DMS153 treated with DMSO at 0.1 percent for 48 hours (cell line): ENCODE measurements at regions not wholly inside any gene's neighbourhood (a gene's known extent, or its start where the extent isn't known, plus 50 kb on each side); places are given as distances from the start of the nearest gene placed in this dataset.

Experiments
- DNase-seq: peaks from one replicate; lab custom pipeline; 2025; ENCODE audit not compliant: unreplicated experiment; lab: John Stamatoyannopoulos, UW

DNA sequence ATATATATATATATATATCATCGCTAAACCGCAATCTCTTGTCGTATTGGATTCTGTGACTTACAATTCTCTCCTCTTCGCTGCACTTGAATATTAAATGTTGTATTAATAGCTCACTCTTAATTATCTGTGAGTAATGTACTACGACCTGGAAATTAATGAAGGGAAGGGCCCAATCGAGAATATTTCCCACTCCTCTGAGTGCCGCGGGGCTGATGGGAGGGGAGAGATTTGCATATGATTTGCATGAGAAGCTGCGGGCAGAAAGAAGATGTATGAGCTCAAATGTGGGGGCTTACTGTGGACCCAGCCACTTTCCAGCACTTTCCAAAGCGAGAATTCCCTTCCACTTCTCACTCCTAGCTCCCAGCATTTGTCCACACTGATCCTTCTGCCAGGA is 141.2 kb downstream of the MN1 start:
- DNase-seq, result no peak

DNA sequence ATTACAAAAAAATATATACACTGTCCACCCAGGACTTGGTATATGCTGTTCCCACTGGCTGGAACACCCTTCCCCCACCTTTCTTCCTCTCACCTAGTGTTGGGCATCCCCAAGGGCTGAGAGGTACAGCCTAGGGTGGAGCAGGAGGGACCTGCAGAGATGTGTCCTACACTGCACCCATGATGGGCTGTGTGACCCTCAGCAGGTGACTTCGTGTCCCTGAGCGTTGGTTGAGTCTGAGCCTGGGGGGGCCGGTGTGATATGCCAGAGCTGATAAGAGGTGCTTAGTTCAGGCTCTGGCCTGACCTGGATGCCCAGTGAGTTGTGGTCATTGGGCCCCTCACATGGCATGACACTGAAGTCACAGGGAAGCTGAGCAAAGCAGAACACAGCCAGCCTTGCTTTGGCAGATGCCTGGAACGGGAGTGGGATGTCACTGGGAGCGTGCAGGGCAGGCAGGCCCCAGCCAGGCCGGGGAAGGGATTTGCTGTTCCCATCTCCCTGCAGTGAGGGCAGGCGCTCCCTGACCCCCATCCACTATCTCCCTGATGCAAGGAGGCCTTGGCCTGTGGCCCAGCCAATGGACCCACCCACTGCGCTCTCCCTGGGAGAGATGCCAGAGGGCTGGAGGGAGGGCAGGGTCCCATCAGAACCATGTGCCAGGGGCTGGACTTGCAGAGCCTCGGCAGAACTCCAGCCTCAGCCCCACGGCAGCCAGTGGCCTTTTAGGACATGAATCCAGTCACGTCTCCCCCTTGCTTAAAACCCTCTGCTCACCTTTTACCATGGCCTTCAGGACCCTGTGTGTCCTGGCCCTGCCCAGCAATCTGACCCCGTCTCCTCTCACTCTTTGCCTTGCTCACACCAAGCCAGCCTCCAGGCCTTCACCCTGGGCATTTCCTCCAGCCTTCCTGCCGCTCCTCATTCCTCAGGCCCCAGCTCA is 138.9 kb downstream of the MN1 start:
- no peak for DNase-seq

DNA sequence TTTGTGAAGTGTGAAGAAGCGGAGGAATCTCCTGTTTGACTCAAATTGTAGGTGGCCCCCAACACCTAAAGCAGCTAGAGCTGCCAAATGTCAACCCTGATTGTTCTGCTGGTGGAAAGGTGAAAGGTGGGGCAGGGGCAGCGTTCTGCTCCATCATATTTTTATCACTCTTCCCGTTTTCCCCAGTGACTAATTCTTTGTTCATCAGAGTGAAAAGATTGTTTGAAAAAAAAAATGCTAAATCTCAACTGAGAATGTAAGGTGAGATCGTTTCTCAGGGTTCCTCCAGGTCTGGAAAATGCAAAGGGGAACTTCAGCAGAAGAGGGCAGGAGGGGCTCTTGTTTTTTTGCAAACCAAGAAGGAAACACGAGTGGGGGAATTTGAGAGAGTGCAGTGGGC is 137.7 kb downstream of the MN1 start:
- no peak for DNase-seq

DNA sequence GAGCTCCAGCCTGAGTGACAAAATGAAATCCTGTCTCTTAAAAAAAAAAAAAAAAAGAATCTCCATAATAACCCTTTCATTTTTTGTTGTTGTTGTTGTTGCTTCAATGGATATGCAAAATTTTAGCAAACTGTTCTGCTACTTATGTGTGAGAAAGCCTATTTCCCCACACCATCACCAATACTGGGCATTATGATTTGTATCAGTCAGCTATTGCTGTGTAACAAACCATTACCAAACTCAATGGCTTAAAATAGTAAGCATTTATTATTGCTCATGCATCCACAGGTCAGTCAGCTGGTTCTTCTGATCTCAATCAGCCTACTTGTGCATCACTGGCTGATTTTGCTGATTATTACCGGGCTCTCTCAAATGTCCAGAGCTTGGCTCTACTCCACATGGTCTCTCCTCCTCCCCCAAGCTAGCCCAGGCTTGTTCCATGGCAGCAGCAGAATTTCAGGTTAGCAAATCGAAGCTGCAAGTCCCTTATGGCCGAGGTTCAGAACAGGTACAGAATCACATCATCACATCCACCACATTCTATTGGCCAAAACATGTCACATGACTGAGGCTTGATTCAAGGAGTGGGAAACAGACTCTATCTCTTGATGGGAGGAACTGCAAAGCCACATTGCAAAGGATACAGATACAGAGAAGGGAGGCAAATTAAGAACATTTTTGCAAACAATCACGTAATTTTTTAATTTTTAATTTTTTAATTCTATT is 135.1 kb downstream of the MN1 start:
- no peak for DNase-seq

DNA sequence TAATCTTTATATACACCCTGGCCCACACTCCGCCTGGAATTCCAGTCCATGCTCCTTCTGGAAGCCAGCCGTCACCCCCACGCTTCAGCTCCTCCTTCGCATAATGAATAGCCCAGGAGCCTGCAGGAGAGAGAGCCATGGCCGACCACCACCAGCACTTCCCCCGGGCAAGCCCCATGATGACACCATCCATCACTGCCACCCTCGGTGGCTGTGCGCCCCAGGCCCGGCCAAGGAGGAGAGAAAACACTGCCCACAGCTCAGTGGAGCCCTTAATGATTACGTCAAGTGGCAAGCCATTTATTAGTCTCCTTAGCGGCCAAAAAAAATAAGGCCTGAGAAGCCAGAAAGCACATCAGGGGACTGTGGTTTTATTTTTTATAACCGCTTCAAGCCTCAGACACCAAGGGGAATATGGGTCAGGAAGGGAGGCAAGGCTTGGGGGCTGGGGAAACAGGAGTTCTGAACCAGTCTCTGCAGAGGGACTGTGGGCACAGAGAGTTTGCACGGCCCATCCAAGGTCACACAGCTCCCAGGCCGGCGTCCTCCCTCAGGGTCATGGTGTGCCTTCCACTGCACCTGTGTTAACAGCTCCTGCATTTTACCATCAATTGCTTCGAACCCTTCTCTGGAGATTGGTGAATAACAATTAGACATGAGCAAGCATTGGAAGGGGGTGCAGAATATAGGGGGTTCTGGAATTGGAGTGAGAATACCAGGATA is 134.3 kb downstream of the MN1 start:
- no peak for DNase-seq

DNA sequence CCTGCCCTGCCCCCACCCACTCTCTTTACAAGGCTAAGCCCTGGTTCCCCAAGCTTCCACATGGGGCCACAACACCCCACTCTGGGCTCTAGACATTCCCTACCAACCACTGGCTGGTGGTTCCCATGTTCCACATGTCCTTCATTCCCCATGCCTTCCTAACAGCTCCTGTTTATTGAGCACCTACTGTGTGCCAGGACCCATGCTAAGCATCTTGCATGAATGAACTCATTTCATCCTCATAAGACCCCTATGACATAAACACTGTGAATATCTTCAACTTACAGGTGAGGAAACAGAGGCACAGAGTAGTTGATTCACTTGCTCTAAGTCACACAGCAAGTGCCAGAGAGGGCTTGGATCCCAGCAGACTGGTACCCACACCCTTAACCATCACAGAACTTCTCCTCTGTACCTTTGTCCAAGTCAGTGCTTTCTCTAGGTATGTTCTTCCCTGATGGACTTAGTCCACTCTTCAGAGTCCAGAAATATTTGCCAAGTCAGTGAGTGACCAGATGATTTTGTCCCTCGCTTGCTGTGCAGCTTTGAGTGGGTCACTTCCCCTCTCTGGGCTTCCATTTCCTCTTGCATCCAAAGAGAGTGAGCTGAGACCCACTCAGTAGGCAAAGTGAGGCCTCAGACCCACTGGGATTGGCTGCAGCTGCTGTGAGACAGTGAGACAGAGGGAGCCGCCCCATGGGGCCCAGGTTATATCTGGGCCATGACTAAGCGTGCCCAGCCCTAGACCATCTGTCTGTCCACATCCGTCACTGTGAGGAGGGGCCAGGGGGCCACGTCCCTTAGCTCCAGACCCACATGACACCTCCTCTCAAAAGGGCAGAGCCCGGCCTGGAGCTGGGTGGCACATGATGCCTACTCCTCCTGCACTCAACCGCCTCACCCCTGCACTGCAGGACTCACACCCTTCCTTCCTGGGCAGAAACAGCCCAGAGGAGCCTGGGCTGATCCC is 132.4 kb downstream of the MN1 start:
- DNase-seq, result no peak

DNA sequence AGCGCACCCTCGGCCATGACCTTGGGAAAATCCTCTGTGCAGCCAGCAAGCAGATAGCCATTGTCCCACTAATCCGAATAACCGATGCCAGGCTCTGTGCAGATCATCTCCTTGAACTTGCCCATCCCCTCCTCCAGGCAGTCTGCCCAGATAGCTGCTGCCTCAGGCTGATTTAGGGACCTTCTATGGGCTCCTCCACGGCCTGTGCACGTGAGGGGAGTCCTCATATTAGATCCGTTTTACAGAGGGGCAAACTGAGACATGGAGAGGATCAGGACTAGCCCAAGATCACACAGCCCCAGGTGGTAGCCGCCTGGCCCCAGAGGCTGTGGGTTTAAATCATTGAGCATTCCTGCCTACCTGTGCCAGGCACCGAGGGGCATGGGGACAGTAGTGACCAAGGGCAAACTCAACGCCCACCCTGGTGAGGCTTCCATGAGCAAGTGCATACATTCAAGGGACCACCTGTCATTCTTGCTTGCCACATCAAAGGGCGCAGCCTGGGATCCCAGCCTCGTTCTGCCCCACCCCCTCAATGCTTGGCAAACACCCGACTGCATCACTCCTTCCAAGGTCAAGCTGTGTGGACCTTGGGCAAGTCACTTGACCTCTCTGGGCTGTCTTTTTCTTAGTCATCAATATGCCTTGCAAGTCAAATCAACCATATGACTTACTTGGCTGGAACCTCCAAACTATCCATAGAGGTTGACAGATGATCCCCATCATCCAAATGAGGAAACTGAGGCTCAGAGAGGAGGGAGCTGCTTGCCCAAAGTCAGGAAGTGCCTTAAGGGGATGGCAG is 131.6 kb downstream of the MN1 start:
- DNase-seq, result no peak

DNA sequence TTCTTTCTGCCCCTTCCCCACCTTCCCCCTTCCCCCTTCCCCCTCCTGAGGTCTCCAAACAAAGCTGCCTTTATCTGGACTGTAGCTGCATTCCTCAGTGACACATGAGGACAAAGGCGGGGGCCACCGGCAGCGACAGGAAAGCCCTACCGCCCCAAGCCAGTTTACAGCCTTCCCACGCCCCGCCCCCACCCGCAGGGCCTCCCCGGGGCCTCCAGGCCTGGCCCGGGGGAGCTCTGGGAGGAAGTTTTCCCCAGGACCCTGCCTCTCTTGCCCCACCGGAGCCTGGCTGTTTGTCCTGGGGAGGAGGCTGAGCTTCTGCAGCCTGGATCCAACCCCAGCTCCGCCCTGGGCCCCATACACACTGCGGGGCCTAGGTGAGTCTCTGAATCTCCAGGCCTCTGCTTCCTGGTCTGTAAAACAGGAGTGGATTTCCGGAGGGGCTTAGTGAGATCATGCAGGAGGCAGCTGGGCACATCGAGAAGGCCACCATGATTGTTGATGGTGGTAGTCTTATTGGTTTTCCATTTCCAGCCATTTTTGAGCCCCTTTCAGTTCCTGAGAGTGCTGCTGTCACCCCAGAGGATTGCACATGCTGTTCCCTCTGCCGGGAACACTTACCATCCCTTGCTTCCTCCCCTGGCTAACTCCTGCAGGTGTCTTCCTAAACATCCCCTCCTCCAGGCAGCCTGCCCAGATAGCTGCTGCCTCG is 130.7 kb downstream of the MN1 start:
- no peak for DNase-seq

DNA sequence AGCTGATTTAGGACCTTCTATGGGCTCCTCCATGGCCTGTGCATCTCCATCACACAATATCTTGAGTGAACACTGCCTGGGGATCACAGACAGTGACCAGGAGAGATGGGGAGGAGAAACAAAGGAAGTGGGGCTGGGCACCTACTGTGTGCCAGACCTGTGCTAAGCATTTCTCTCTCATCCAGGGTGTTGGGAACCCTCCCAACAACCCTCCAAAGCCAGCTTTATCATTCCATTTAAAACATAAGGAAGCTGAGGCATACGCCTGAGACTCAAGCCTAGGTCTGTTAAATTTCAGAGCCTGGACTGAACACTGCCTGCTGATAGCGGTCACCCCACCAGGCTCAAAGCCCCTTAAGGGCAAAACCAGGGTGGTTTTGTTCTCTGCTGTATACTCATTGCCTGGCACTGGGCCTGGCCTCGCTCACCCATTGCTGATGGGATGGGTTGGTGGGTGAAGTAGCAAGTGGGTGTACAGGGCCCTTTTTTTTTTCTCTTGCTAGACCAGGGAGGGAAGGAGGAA is 130.1 kb downstream of the MN1 start:
- DNase-seq, result no peak

DNA sequence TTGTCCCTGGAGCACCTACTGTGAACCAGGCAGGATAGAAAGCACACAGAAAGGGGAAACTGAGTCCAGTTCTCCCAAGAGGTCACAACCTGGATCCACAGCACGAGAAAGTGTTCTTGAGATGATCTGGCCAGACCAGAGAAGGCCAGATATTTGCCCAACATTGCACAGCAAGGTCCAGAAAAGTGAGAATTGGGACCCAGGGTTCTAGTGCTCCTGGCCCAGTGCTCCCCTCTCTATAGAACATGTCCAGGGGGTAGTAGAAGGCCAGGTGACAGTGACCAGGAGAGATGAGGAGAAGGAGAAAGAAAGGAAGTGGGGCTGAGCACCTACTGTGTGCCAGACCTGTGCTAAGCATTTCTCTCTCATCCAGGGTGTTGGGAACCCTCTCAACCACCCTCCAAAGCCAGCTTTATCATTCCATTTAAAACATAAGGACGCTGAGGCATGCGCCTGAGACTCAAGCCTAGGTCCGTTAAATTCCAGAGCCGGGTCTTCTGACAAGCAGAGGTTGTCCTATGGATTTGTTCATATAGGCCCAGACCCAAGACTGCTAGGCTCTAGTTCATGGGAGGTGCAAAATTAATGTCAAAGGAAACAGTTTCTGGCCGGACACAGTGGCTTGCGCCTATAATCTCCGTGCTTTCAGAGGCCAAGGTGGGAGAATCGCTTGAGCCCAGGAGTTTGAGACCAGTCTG is 128.7 kb downstream of the MN1 start:
- DNase-seq, result no peak

DNA sequence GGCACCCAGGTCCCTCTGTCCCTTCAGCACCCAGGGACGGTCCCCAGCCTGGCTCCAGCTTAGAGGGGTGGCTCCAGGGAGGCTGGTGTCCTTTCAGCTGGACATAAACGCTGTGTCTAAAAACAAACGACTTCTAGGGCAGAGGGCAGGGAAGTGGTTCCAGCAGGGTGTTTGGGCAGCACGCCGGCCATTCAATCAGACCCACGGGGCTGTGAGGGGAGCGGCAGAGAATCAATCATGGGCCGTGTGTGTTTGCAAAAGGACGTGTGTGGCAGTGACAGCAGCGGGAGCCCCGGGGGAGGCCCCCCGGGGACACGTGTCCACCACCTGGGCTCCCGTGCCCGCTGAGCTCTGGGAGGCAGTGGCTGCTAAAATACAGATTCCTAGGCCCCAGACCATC is 127.7 kb downstream of the MN1 start:
- DNase-seq, result no peak

DNA sequence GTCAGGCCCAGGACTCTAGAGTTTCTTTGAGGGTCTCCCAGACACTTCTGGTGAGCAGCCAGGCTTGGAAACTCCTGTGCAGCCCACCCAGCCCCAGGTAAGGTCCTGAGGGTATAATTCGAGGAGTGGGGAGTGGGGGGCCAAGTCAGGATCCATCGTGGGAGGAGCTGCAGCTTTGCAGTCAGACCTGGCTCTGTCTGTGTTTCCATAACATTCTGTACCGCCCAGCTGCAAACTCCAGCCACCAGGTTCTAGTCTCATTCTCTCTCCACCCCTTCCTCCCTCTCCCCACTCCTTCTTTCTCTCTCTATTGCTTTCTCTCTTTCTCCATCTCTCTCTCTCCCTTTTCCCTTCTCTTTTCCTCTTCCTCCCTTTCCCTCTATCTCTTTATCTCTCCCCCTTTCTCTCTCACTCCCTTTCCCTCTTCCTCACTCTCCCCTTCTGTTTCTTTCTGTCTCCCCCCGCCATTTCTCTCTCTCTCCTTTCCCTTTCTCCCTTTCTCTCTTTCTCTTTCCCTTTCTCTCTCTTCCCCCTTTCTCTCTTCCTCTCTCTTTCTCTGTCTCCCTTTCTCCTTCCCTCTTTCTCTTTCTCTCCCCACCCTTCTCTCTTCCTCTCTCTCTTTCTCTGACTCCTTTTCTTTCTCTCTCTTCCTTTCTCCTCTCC is 127.2 kb downstream of the MN1 start:
- no peak for DNase-seq

DNA sequence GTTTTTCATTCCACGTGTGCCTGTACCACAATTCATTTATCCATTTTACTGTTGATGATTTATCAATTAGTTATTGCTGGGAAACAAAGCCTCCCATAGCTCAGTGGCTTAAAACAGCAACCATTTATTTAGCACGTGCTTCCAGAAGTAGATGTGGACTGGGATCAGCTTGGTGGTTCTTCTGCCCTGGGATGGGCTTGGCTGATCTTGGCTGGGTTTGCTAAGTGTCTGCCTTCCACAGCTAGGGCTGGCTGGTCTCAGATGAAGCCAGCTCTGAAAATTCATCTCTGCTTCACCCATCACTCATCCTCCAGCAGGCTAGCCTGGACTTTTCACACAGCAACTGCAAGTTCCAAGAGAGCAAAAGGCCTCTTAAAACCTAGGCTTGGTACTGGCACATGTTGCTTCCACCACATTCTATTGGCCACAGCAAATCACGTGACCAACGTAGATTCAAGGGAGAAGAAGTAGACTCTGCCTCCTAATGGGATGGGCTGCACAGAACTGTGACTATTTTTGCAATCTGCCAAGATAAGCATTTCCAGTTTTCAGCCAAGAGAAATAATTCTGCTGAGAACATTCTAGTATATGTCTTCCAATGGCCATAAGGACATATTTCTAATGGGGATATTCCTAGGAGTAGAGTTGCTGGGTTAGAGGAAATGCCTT is 124.9 kb downstream of the MN1 start:
- DNase-seq, result no peak

DNA sequence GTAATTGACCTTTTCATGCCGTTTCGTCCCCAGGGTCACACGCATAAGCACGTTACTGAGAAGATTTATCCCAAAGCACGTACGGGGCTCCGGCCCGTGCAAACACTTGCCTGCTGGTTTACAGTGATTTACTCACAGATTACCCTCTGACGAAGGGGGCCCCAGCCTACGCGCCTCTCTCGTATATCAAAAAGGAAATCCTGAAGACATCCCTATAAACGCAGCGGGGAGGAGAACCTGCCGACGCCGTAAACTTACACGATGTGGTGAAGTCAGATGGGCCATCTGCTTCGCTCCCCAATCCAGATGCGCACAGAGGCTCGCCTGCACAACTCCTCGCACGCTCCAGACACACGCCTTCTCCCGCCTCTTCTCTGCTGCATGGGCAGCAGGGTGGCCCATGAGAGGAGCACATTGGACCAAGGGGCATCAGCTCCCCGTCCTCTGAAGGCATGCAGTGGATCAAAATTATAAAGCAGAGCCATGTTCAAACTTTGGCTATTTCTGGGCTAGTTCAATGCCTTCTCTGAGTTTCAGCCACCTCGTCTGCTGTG is 123.6 kb downstream of the MN1 start:
- no peak for DNase-seq

DNA sequence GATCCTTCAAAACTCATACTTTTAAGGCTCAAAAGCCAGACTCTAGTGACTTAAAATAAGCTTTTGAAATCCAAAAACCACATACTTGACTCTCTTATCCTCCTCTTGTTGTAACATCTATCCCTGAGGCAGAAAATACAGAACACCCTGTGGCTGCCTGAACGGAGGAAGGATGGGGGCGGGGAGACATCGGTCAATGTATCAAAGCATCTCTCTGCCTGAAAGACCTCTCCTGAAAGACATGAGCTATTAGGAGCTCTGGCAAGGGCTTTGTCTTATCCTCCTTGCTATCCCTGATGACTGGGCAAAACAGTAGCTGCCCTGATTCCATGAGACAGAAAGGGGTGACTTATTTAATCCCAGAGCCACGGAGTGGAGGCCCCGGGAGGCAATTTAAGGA is 122.4 kb downstream of the MN1 start:
- DNase-seq, result no peak

DNA sequence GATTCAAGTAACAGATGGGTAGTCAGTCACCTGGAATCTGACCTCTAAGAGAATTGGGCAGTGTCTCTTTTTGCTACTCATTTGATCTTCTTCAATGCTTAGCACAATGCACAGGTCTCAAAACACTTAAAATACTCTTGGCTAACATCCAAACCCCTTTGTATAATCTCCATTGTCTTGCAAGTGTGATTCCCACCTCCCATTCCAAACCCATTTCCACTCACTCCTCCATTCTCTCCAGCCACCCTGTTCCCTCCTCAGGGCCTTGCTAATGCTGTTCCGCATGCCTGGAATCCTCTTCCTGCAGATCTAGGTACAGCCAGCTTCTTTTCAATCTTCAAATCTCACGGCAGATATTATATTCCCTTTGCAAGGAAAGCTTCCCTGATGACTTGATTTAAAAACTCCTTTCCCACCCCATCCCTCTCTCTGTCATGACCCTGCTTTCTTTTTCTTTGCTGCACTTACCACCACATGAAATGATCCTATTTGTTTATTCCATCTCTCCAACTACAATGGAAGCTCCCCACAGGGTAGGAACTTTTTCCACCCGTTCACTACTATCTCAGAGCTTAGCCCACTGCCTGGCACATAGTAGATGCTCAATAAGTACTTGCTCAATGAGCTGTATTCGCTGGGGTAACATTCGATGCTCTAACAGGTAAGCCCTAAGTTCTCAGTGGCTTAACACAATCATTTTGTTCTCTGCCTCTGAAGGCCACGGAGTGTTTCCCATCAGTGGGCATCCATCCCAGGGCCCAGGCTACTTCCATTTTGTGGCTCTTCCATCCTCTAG is 121.7 kb downstream of the MN1 start:
- DNase-seq, result no peak
